ENCODE measurements at regions not wholly inside any gene's neighbourhood (a gene's known extent, or its start where the extent isn't known, plus 50 kb on each side); places are given as distances from the start of the nearest gene placed in this dataset.

- TF ChIP-seq, protein P1, sequence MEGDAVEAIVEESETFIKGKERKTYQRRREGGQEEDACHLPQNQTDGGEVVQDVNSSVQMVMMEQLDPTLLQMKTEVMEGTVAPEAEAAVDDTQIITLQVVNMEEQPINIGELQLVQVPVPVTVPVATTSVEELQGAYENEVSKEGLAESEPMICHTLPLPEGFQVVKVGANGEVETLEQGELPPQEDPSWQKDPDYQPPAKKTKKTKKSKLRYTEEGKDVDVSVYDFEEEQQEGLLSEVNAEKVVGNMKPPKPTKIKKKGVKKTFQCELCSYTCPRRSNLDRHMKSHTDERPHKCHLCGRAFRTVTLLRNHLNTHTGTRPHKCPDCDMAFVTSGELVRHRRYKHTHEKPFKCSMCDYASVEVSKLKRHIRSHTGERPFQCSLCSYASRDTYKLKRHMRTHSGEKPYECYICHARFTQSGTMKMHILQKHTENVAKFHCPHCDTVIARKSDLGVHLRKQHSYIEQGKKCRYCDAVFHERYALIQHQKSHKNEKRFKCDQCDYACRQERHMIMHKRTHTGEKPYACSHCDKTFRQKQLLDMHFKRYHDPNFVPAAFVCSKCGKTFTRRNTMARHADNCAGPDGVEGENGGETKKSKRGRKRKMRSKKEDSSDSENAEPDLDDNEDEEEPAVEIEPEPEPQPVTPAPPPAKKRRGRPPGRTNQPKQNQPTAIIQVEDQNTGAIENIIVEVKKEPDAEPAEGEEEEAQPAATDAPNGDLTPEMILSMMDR (IDR thresholded peaks at IDR 0.05): no peak
- TF ChIP-seq ZFX (IDR thresholded peaks at IDR 0.05; ENCODE audit: borderline replicate concordance): no peak
Measured at GRCh38 chr11:92770419-92770818, 199.0 kb upstream of the MTNR1B start.
